ENCODE measurements at regions not wholly inside any gene's neighbourhood (a gene's known extent, or its start where the extent isn't known, plus 50 kb on each side); places are given as distances from the start of the nearest gene placed in this dataset.

DNA sequence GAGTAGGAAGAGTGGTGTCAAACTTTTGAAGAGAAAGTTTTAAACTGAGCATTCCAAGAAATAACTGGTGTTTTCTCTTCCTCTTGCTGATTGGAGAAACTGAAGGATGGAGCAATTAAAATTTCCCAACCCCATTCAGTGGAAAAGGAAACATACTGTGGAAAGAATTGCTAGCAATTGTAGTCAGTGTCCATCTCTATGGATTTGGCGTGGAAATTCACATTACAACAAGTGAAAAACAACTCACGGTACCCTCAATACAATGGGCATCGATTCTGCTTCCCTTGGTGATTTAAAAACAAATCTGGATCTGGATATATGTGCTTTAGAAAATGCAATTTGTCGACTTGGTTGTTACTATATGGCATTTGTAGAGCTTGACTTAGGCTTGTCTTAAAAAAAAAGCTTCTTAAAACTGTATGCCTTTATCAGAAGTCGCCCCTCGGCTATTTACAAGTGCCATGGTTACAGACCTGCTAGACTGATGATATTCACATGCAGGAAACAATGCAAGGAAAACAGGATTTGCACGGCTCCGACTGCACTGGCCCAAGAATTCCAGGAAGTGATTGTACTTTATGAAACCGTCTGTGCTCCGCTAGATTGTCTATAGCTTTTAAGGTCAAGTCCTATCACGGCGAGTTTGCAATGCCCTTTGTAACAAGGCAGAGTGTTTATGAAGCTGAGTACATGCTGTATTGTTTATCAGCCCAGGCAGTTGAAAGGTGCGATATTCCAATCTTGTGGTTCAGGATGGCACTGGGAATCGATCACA lies 131.7 kb upstream of the PHACTR1 start:
- TF ChIP-seq, protein P1, sequence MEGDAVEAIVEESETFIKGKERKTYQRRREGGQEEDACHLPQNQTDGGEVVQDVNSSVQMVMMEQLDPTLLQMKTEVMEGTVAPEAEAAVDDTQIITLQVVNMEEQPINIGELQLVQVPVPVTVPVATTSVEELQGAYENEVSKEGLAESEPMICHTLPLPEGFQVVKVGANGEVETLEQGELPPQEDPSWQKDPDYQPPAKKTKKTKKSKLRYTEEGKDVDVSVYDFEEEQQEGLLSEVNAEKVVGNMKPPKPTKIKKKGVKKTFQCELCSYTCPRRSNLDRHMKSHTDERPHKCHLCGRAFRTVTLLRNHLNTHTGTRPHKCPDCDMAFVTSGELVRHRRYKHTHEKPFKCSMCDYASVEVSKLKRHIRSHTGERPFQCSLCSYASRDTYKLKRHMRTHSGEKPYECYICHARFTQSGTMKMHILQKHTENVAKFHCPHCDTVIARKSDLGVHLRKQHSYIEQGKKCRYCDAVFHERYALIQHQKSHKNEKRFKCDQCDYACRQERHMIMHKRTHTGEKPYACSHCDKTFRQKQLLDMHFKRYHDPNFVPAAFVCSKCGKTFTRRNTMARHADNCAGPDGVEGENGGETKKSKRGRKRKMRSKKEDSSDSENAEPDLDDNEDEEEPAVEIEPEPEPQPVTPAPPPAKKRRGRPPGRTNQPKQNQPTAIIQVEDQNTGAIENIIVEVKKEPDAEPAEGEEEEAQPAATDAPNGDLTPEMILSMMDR (IDR thresholded peaks at IDR 0.05; ENCODE audit: low read depth, low read length) = no peak
- TF ChIP-seq EZH2phosphoT487 (IDR thresholded peaks at IDR 0.05; ENCODE audit: low read depth) = no peak
